ENCODE measurements at regions not wholly inside any gene's neighbourhood (a gene's known extent, or its start where the extent isn't known, plus 50 kb on each side); places are given as distances from the start of the nearest gene placed in this dataset.

DNA sequence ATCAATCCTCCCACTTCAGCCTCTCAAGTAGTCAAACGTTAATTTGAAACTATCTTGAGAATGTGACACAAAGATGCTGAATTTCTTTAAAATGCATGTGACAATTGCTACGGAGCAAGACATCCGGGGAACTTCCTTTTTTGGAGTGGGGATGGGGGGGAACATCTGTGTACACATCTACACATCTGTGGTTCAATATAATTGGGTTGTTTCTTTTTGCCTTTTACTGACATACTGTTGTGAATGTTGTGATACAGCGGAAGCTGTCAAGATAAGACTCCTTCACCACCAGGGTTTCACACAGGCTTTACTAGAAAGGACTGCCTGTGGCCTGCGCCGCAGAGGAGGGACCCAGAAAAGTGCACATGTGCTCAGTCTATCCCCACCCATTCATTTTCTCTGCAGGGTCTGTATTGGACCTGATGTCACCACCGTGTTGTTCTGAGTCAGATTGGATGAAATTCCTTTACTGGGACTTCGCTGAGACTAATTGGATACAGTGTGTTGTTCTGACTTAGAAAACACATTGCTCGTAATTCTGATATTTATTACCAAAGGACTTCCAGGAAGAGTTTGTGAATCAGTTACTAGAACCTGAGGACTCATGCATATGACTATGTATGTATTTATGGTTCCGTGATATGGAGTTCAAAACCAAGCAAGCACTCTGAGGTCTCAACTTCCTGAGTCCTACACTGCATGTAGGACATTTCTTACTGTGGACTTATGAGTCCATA is 98.7 kb upstream of the SGK1 start (continued):
- TF ChIP-seq NR2F6 (CRISPR knock-in tag; IDR thresholded peaks at IDR 0.05) (no peak), ZNF436 (CRISPR knock-in tag; IDR thresholded peaks at IDR 0.05) (no peak), CTBP1 (IDR thresholded peaks at IDR 0.05; ENCODE audit: borderline replicate concordance) (peak; percentile 43; the same call in 1 of the 2 replicates), POLR2H (tag; IDR thresholded peaks at IDR 0.05; ENCODE audit: low read depth) (0 out of 2 replicates have a peak, but pooled peaks have one; percentile 12), KDM2B (CRISPR knock-in tag; IDR thresholded peaks at IDR 0.05) (no peak), ZNF780A (CRISPR knock-in tag; IDR thresholded peaks at IDR 0.05) (no peak), POLR2G (IDR thresholded peaks at IDR 0.05; ENCODE audit: low read depth, low read length) (no peak), ZNF146 (CRISPR knock-in tag; IDR thresholded peaks at IDR 0.05; ENCODE audit: unreplicated experiment) (no peak), TAF15 (IDR thresholded peaks at IDR 0.05; ENCODE audit: low read depth, low read length) (no peak), RAD51 (IDR thresholded peaks at IDR 0.05; ENCODE audit: borderline replicate concordance, low read depth) (no peak), SMARCB1 (IDR thresholded peaks at IDR 0.05; ENCODE audit: insufficient read length, low read depth) (no peak), HCFC1 (IDR thresholded peaks at IDR 0.05; ENCODE audit: low read depth, low read length) (no peak), SOX6 (IDR thresholded peaks at IDR 0.05) (peak; percentile 18; the same call in 1 of the 2 replicates), CBX5 (IDR thresholded peaks at IDR 0.05; ENCODE audit: borderline replicate concordance, low read depth) (no peak)
- TF ChIP-seq, protein P1, sequence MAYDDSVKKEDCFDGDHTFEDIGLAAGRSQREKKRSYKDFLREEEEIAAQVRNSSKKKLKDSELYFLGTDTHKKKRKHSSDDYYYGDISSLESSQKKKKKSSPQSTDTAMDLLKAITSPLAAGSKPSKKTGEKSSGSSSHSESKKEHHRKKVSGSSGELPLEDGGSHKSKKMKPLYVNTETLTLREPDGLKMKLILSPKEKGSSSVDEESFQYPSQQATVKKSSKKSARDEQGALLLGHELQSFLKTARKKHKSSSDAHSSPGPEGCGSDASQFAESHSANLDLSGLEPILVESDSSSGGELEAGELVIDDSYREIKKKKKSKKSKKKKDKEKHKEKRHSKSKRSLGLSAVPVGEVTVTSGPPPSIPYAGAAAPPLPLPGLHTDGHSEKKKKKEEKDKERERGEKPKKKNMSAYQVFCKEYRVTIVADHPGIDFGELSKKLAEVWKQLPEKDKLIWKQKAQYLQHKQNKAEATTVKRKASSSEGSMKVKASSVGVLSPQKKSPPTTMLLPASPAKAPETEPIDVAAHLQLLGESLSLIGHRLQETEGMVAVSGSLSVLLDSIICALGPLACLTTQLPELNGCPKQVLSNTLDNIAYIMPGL (CRISPR knock-in tag; IDR thresholded peaks at IDR 0.05): no peak
- TF ChIP-seq, protein P2, sequence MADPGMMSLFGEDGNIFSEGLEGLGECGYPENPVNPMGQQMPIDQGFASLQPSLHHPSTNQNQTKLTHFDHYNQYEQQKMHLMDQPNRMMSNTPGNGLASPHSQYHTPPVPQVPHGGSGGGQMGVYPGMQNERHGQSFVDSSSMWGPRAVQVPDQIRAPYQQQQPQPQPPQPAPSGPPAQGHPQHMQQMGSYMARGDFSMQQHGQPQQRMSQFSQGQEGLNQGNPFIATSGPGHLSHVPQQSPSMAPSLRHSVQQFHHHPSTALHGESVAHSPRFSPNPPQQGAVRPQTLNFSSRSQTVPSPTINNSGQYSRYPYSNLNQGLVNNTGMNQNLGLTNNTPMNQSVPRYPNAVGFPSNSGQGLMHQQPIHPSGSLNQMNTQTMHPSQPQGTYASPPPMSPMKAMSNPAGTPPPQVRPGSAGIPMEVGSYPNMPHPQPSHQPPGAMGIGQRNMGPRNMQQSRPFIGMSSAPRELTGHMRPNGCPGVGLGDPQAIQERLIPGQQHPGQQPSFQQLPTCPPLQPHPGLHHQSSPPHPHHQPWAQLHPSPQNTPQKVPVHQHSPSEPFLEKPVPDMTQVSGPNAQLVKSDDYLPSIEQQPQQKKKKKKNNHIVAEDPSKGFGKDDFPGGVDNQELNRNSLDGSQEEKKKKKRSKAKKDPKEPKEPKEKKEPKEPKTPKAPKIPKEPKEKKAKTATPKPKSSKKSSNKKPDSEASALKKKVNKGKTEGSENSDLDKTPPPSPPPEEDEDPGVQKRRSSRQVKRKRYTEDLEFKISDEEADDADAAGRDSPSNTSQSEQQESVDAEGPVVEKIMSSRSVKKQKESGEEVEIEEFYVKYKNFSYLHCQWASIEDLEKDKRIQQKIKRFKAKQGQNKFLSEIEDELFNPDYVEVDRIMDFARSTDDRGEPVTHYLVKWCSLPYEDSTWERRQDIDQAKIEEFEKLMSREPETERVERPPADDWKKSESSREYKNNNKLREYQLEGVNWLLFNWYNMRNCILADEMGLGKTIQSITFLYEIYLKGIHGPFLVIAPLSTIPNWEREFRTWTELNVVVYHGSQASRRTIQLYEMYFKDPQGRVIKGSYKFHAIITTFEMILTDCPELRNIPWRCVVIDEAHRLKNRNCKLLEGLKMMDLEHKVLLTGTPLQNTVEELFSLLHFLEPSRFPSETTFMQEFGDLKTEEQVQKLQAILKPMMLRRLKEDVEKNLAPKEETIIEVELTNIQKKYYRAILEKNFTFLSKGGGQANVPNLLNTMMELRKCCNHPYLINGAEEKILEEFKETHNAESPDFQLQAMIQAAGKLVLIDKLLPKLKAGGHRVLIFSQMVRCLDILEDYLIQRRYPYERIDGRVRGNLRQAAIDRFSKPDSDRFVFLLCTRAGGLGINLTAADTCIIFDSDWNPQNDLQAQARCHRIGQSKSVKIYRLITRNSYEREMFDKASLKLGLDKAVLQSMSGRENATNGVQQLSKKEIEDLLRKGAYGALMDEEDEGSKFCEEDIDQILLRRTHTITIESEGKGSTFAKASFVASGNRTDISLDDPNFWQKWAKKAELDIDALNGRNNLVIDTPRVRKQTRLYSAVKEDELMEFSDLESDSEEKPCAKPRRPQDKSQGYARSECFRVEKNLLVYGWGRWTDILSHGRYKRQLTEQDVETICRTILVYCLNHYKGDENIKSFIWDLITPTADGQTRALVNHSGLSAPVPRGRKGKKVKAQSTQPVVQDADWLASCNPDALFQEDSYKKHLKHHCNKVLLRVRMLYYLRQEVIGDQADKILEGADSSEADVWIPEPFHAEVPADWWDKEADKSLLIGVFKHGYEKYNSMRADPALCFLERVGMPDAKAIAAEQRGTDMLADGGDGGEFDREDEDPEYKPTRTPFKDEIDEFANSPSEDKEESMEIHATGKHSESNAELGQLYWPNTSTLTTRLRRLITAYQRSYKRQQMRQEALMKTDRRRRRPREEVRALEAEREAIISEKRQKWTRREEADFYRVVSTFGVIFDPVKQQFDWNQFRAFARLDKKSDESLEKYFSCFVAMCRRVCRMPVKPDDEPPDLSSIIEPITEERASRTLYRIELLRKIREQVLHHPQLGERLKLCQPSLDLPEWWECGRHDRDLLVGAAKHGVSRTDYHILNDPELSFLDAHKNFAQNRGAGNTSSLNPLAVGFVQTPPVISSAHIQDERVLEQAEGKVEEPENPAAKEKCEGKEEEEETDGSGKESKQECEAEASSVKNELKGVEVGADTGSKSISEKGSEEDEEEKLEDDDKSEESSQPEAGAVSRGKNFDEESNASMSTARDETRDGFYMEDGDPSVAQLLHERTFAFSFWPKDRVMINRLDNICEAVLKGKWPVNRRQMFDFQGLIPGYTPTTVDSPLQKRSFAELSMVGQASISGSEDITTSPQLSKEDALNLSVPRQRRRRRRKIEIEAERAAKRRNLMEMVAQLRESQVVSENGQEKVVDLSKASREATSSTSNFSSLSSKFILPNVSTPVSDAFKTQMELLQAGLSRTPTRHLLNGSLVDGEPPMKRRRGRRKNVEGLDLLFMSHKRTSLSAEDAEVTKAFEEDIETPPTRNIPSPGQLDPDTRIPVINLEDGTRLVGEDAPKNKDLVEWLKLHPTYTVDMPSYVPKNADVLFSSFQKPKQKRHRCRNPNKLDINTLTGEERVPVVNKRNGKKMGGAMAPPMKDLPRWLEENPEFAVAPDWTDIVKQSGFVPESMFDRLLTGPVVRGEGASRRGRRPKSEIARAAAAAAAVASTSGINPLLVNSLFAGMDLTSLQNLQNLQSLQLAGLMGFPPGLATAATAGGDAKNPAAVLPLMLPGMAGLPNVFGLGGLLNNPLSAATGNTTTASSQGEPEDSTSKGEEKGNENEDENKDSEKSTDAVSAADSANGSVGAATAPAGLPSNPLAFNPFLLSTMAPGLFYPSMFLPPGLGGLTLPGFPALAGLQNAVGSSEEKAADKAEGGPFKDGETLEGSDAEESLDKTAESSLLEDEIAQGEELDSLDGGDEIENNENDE (IDR thresholded peaks at IDR 0.05; ENCODE audit: low read depth, low read length): no peak
